ENCODE measurements at regions not wholly inside any gene's neighbourhood (a gene's known extent, or its start where the extent isn't known, plus 50 kb on each side); places are given as distances from the start of the nearest gene placed in this dataset.

DNA sequence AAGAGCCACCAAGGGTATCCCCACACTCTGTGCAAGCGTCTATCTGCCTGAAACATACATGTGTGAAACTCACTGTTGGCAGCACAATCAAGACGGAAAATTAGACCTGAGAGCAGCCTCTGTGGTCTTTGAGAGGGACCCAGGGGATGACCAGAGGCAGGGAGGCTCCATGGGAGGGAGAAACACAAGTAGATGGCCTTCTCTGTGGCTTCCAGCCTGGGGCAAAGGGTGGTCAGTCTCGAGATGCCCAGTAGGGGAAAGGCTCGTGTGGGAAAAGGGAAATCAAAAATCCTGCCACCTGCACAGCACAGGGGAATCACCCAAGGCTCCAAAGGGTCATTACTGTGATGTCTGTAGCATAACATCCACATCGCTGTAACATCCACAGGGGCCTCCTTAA lies 823.3 kb downstream of the KCNJ18 start:
- no peak for TF ChIP-seq POLR2A (IDR thresholded peaks at IDR 0.05; ENCODE audit: low read depth, low read length)
- no peak for TF ChIP-seq POLR2AphosphoS5 (IDR thresholded peaks at IDR 0.05; ENCODE audit: low read depth, low read length)
